NCI-H510A (cell line): ENCODE measurements at regions not wholly inside any gene's neighbourhood (a gene's known extent, or its start where the extent isn't known, plus 50 kb on each side); places are given as distances from the start of the nearest gene placed in this dataset.

Experiments used
- DNase-seq: peaks from one replicate; lab custom pipeline; 2025; lab: John Stamatoyannopoulos, UW

DNA sequence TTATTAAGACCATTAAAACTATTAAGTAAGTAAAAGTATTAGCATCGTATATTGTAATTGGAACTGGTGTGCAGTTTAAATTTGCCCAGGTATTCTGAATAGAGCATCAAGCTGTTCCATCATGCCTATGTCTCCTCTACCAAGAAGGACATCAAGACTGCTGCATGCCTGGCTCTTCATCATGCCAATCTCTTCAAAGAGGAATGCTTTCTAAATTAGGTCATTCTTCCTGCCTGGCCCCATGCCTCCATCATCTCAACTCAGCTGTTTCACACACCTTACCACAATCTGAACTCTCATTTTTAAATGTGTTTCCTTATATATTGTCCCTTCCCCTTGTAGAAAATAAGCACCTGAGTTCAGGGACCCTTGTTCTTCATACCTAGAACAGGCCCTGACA is 270.5 kb upstream of the PPARGC1A start:
- DNase-seq = no peak

DNA sequence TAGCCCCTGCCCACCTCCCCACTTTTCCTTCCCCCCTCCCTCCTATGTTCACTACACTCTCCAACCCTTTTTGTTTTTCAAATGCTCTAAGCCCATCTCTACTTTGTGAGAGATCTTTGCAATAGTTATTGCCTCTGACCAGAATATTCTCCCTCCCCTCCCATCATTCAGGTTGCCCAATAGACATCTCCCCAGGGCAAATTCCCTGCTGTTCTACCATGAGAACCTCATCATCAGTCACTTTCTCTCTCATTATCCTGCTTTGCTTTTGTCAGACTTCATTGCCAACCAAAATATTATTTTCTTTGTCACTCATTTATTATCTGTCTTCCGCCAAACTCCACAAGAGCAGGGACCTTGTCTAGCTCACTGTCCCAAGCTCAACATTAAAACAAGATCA is 268.2 kb upstream of the PPARGC1A start:
- no peak for DNase-seq

DNA sequence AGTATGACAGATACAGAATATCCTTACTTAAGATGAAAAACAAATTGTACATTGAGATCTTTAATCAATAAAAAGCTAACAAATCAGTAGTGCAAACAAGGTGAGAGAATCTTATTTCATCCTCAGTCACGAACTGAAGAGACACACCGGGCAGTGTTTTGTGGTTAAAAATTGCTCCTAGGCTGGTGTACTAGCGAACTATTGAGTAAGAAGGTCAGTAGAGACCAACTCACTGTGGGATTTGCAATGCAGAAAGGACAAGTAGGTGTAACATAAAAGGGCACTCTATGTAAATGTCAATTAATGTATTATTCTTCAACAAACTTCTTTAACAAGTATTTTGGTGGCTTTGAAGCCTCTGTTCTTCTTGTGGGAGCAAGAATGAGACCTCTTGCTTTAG is 260.2 kb upstream of the PPARGC1A start:
- DNase-seq = no peak

DNA sequence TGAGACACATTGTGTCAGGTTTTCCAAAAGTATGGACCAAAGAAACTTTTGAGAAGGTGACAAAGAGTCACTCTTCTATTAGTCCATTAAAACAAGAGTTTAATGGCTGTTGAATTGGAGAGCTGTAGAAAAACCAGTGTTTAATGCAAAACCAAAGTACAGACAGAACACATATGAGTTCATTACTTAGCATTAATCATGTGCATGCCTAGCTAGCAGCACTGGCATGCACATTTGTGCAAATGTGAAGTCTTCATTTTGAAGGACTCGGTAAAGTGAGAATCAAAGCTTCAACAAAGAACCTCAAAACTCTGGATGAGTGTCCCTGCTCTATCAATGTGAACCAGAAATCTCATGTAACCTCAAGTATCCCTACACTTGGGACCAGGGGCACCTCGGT is 256.3 kb upstream of the PPARGC1A start:
- no peak for DNase-seq

DNA sequence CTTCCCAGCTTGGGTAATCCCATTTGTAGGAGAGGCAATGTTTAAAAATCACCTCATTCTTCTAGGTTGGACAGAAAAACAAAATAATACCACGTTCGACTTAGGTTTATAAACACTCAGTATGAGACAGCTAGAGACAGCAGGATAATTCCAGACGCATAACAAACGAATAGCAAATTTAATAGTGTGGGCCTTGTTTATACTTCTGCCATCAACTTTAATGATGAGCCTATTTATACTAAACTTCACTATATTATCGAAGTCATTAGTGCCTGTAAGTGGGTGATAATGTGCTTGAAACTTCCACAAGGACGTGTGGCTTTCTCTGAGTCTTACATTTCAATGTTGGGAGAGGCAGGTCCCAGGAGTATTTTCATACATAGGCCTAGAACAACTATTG is 255.7 kb upstream of the PPARGC1A start:
- no peak for DNase-seq

DNA sequence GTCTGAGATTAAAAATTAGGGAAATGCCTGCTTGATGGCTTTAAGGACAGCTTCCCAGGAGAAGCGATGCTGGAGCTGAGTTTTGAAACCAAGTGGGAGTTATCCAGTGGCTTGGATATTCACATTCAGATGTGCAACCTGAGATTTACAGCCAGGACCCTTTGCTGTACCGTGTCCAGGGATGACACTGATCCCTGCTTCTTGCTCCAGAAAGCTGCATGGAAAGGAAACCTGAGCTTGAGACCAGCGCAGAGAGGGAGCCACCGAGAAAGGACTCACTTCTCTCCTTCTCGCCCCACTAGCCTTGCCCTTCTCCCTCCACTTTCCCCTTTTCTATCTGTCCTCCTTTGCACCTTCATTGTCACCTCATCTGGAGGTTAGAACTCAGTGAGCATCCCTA is 254.5 kb upstream of the PPARGC1A start:
- no peak for DNase-seq

DNA sequence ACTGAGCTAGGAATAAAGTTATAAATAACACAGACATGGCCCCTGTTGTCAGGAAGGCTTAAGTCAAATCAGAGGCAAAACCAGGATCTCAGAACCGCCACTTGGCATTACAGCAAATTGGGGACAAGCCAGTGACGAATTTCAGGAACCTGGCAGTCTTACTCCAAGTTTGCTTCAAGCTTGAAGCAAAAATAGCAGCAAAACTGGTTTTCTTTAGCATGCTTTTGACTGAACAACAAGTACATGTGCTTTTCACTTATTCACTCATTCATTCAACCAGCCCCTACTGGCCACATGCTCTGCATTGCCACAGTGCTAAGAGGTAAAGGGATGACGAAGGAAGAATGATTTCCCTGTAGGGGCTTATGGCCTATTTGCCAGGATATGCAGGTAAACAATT is 253.9 kb upstream of the PPARGC1A start:
- DNase-seq = no peak

DNA sequence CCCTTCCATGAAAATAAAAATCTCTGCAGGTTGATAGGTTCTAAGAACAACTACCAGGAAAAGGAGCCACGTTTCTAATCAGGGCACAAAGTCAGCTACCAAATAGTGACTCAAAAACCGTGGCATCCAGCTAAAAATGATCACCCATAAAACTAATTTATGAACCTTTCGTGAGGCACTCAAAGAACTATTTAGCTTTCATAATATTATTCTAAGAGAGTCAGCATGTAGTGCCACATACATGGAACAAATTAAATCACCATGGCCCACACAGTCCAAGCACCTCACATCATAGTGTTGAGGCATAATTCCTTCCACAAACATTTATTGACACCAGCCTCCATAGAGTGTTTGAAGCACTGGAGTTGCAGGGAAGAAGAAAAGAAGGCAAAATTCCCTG is 252.0 kb upstream of the PPARGC1A start:
- DNase-seq = no peak

DNA sequence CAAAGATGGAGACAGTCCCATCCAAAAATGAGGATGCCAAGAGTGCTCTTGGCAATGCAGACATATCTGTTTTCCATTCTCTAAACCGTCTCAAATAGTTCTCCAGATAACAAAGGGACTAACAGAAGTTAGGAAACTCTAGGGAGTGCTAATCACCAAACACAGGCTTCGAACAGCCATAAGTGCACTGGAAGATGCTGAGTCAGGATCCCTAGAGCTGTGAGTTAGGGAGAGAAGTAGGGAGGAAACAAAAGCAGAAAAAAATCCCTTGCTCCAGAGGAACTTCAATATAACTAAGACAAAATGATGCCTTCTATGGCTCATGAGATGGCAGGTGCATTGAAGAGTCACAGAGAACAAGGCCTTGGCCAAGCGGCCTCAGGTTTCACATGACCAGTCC is 251.0 kb upstream of the PPARGC1A start:
- no peak for DNase-seq

DNA sequence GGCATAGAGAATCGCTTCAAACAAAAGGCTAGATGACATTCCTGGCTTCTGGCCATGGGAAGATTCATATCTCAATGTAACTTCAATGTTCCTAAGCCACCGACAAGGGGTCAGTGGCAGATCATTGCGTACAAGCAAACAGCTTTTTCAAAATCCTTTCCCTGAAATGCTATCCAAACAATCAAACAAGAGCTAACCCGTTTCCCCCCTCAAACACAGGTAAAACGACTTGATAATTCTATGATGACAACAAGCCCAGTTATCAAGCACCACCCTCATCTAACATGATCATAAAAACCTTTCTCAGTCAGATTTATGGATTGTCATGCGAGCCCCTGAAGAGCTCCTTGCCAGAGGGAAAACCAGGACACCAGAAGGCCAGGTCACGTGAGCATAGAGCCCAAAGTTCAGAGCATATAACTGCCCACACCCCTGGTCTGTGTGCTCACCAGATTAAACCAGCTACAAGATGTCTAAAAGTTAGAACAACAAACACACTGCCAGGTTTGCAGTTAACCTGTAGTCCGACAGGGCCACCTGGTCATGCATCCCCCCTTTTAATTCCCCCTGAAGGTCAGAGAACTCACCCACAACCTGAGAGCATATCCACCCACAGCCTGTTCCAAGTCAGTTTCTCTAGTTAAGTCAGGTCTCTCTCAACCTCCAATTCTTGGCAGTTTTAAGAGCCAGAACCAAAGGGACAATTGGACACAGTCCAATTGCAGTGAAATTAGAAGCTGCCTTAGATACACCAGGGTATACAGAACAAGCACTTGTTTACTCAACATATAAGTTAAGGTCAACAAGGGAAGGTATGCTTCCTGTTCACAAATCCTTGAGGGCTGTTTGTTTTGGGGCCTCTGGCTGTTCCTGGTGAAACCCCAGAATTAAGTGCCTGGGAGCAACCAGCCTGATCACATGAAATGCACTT is 248.1 kb upstream of the PPARGC1A start:
- DNase-seq = no peak

DNA sequence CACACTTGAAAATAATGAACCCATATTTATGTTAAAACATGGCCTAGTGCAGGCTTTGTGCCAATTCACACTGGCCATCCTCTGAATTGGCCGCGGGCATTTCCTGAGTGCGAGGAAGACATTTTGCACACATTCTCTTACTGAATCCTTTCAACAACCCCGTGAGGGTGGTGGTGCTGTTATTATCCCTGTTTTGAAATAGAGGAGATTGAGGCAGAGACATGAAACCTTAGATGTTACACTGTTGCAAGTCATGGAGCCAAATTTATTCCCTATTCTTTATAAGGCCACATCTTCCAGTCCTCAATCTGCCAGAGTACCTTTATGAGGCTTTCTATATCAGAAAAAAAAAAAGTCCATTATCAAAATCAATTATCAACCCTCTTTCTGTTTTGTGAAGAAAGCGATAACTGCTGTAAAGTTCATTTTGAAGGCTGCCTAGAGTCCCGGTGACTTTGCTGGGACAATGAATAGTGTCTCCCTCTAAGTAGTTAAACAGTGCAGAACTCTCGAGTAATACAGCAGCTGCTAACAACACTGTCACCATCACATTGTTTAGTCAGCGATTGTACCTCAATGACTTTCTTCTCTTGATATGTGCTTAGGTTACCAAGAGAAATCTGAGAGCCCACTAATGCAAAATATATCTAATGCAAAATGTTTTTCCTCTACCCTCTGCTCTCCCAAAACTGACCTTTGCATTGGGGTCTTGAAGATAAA is 242.3 kb upstream of the PPARGC1A start:
- no peak for DNase-seq

DNA sequence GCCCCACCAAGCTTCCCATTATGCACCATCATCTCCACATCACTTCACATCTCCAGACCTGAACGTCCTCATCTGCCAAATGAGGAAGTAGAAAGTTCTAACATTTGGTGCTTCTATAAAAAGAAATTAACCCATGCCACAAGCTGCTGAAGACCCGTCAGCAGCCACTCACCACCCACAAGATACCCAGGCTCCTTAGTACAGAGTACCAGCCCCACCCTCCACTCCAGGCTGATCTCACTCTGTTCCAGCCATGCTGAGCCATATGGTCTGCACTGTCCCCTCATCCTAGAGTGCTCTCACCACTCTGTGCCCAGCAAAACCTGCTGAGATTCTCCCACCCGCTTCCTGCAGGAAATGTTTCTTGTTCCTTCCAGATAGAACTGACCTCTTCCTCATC is 240.8 kb upstream of the PPARGC1A start:
- DNase-seq = no peak

DNA sequence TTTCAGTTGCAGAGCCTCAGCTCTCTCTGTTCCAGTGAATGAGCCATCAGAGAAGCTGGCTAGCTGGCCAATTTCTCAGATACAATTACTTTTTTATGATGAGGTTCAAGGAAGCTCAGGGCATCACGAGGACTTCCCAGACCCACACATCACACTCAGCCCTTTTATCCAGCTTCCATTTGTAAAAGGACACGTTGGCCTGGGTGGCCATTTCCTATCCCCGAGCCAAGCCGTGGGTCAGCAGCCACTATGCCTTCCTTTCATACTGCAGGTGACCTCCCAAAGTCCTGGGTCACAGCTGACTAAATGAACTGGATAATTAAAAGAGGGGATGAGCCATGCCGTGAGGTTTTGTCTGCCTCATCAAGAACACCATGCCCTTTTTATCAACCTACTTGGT is 236.9 kb upstream of the PPARGC1A start:
- DNase-seq = no peak

DNA sequence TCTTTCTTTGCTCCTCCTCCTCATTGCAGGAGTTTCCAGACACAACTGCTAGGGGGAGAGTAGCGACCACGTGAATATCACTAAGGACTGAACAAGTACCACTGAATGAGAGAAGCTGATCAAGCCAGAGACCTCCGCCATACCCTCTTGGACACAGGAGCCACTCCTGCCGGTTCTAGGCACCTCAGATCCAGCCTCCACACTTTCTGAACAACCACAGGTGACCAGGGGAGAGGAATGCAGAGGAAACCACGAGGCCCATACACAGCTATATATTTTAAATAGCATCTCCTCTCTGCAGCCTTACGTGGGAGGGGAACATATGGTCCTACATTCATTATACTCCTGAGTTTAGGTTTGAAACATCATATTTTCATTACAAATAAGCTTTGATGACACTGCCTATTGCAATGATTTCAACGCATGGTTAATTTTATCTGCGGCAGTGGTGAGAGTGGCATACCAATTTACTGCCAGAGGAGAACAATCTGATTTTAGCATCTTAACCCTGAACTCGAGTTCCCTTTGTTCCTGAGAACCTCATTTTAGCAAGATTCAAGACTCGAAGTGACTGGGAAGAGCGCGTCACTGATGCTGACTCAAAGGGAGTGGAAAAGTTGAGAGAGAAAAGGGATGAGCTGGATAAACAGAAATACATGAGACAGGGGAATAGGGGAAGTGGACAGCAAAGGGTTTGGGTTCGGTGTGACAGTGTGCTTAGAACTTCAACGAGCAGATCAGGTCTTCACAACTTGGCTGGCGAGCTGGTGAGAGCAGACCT is 231.7 kb upstream of the PPARGC1A start:
- DNase-seq = no peak

DNA sequence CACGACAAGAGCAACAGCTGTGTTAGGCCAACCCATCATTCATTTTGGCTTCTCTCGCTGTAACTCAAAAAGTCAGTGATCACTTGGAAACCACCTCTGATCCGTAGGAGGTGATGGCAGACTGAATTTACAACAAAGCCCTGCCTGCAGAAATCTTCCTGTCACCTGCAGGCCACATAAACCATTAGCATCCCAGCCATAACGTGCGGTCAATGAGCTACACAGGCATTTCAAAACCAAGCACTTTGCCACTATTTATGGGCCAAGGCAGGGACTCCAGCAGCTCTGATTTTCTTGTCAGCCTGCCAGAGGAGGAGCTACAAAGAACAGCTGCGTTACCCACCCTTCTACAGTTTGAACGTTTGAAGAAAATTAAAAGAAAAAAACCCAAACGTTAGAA is 228.1 kb upstream of the PPARGC1A start:
- no peak for DNase-seq

DNA sequence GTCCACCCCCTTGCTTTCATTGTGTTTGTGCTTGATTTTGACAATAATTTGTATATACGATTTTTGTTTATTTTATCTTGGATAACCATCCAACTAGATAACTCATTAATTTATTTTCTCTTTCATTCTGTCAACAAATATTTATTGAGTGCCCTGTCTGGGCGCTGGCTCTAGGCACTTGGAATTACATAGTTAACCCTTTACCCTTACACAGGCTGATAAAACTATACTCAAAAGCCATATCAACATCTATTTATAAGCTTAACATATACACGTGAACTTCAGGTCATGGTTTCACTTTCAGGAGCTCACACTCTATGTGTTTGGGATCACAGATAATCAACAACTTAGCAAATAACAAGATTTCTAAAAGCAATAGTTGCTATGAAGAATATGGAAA is 226.3 kb upstream of the PPARGC1A start:
- DNase-seq = no peak

DNA sequence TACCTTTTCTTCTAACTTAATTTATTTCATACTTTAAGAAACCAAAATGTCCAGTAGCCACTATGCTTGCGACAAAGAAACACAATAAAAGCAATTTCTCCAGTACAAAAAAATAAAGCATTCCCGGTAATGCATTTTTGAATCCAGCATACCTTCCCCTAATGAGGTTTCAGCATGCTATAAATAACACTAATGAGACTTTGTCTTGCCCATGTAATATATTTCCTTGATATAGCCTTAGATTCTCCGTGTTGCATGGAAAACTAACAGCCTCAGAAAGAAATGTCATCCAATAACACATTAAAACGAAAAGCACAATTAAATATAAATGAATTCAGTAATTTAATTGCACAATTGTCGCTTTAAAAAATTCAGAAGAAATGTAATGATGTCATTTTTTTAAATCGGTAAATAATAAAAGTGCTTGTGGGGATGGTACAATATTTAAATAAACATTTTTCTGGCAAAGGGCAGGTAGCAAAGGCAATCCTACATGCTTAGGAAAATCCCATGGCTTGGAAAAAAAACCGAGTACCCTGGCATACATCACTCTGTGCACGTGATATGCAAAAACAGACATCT is 225.2 kb upstream of the PPARGC1A start:
- no peak for DNase-seq

DNA sequence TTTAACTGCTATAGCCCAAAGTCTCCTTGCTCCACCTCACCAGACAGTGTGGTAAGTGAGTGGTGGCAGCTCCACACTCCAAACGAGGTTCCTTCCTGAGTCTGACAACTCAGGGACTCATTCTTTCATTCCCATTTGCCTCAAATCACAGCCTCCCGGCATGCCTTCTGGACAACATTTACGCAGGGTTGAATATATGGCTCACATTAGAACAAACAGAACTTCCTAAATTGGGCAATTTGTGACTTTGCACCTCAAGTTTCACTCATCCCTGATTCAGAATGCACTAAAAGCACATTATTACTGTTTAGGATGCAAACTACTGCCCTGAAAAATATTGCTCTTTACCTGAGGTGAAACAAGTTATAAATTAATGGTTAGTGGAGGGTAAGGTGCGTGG is 224.6 kb upstream of the PPARGC1A start:
- DNase-seq = no peak

DNA sequence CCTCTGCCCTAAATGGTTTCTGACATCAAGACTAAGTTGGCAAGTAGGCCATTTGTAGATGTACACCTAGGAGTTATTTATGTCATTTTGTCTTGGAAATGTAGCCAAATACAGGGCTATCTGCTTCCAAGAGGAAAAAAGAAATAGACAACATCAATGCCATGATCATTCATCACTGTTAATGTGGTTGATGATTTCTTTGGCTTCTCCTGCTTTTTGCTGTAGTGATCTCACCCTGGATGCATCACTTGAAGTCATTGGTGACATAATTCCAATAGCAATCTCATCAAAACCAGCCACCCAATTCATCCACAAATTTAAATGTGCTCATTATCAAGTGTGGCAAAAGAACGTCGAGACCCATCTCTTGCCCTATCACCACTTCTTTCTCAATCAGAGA is 222.6 kb upstream of the PPARGC1A start:
- DNase-seq = no peak

DNA sequence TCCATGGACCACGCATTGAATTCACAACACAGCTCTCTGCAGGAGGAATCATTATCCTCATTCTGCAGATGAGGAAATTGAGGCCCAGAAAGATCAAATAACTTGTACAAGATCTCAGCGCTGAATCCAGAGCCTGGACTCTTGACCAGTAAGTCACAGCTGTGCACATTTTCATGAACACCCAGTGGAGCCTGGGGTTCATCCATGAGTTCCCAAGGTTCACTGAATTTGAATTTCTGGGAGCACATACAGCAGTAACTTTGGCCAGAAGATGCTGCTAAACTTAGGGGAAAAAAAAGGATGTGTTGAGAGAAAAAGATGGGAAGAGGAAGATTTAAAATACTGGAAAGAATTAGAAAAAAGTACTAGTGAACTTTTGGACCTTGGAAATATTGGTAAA is 218.7 kb upstream of the PPARGC1A start:
- DNase-seq = no peak

DNA sequence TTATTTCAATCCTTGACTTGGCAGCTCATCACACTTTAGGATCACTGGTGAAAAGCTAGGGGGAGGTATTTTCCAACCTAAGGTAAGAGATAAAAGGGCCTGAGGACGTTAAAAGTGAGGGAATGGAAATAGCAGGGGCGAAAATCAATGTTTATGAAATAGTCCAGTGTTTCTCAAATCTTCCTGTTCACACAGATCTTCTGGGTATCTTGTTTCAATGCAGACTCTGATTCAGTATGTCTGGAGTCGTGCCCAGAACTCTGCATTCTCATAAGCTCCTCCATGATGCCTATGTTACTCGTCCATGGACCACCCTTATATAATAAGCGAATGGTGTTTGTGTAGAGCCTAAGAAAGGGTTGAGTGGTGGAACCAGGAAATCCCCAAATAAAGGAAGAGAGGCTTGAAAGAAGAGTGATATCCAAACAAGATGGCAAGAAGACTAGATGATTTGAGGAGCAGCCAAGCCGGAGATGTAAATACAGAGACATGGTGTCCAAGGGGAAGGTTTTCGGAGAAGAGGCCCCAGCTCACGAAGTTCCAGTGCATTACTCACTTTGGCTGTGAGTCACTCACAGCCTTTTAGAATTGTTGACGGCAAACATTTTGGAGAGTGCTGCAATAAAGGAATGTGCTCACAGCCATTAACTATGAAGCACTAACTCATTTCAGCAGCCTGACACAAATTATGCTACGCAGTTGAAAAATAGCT is 215.6 kb upstream of the PPARGC1A start:
- no peak for DNase-seq

DNA sequence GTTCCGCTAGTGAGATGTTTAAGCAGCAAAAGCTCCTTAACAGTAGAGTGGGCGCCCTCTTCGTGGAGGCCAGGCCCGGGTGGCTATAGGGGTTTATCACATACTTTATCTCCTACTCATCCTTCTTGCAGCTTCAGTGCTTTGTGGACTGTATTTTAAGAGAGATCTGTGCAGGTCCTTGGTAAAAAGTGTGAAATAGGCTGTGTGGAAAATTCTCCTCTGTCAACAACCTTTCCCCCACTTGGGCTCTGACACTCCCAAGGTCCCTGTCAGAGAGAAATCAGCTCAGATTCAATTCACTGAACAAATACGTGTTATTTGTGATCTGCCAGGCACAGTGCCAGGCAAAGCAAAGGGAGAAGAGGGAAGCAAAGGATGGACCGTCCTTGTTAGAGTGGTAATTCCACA is 214.3 kb upstream of the PPARGC1A start:
- DNase-seq = no peak
